Effector memory CD4-positive, alpha-beta T cell (primary cell): ENCODE measurements at regions not wholly inside any gene's neighbourhood (a gene's known extent, or its start where the extent isn't known, plus 50 kb on each side); places are given as distances from the start of the nearest gene placed in this dataset.
"Not testable (repeated sequence)": the region's sequence is repeated elsewhere in the genome, so short reads cannot be mapped to it uniquely, and the experiment has no call there.

Experiments
- DNase-seq, 3 donors: peaks; one replicate each; pipeline ENCODE4 v3.0.0-alpha.2; 2020
- H3K27ac ChIP-seq: 2 replicates; pipeline ENCODE4 v1.7.0; 2013; ENCODE audit warnings: mild to moderate bottlenecking, low read length, moderate library complexity; ENCODE audit not compliant: insufficient read depth, poor library complexity, severe bottlenecking
- H3K27me3 ChIP-seq: replicated peaks from 2 replicates; pipeline ENCODE4 v1.7.0; 2013; ENCODE audit warnings: mild to moderate bottlenecking, low read length; ENCODE audit not compliant: insufficient read depth, control insufficient read depth, poor library complexity, severe bottlenecking
- H3K36me3 ChIP-seq: 2 replicates; pipeline ENCODE4 v1.7.0; 2013; ENCODE audit warnings: mild to moderate bottlenecking, low read length, moderate library complexity; ENCODE audit not compliant: control insufficient read depth, insufficient read depth
- H3K4me1 ChIP-seq: 2 replicates; pipeline ENCODE4 v1.7.0; 2013; ENCODE audit warnings: low read length, mild to moderate bottlenecking; ENCODE audit not compliant: control insufficient read depth, insufficient read depth, poor library complexity, severe bottlenecking
- H3K4me3 ChIP-seq: 2 replicates; pipeline ENCODE4 v1.7.0; 2013; ENCODE audit warnings: low read length, low read depth, mild to moderate bottlenecking; ENCODE audit not compliant: insufficient read depth, poor library complexity, severe bottlenecking
- H3K9me3 ChIP-seq: 2 replicates; pipeline ENCODE4 v1.7.0; 2013; ENCODE audit warnings: mild to moderate bottlenecking, low read length, moderate library complexity; ENCODE audit not compliant: control insufficient read depth

DNA sequence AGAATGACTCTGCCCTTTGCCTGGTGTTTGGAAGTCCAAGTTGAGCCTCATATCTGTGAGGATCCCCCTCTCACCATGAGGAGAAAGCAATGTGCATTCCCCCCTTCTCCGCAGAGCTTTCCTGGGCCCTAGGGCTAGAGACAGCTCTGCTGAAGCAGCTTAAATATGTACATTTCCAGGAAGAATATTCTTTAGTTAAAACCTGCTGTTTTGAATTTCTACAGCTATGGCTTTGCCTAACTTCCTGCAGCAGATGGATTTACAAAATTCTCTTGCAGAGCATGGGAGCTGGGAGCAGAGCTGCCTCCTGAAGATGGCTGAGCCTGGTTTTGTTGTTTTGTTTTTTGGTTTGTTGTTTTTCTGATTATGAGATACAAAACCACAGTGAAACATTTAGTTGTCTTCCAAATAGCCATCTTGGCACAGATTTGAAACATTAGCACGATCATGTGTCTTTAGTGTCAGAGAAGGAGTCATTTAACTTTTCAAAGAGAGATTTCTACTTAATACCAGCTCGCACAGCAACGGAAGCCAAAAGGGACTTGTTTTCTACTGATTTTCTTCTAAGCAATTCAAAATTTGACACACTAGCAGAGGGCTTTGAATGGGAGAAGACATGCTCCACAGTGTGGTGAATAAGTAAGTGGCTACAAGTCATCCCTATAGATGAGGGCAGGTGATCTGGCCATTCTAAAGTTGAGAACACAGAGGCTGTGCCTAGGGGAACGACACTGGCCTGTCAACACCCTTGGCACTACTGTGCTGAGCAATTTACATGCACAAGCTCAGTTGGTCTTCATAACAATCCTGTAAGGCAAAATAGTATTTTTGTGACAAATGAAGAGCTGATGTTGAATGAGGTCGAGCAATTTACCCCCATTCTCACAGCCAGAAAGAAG, 222.6 kb downstream of the MREG start:
- Histone ChIP-seq H3K27me3 (no peaks in the 10 kb centered on the region), H3K27ac (no peak overlapping the region), H3K4me1 (no peaks in the 10 kb centered on the region), H3K9me3 (no peaks in the 10 kb centered on the region), H3K36me3 (no peaks in the 10 kb centered on the region), H3K4me3 (no peak overlapping the region)
- no peak for DNase-seq

GRCh38 chr2:215787565-215788178, 225.7 kb downstream of the MREG start:
- H3K27me3 ChIP-seq = no peaks in the 10 kb centered on the region
- no peaks in the 10 kb centered on the region for H3K4me1 ChIP-seq
- DNase-seq = no peak
- H3K36me3 ChIP-seq = no peaks in the 10 kb centered on the region
- H3K27ac ChIP-seq = no peak overlapping the region
- H3K9me3 ChIP-seq = no peaks in the 10 kb centered on the region
- H3K4me3 ChIP-seq = no peak overlapping the region

DNA sequence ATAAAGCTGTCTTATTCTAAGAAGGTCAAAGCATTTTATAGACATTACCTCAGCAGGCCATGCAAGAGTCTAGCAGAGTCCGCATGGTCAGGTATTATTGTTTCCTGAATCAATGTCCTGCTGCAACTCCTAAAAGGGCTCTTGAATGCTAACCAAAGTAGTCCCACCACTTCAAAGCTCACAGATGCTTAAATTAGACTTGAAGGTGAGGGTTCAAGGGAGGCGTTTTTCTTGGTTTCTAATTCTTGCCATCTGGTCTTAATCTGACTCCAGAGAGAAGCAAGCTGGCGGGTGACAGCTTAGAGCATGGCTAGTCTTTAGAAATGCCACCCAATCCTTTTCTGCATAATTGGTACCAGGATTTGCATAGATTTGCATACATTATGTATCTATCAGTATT, 226.3 kb downstream of the MREG start:
- no peaks in the 10 kb centered on the region for H3K27me3 ChIP-seq
- H3K27ac ChIP-seq = no peak overlapping the region
- no peaks in the 10 kb centered on the region for H3K36me3 ChIP-seq
- H3K4me3 ChIP-seq = no peak overlapping the region
- no peaks in the 10 kb centered on the region for H3K4me1 ChIP-seq
- no peak for DNase-seq
- no peaks in the 10 kb centered on the region for H3K9me3 ChIP-seq

DNA sequence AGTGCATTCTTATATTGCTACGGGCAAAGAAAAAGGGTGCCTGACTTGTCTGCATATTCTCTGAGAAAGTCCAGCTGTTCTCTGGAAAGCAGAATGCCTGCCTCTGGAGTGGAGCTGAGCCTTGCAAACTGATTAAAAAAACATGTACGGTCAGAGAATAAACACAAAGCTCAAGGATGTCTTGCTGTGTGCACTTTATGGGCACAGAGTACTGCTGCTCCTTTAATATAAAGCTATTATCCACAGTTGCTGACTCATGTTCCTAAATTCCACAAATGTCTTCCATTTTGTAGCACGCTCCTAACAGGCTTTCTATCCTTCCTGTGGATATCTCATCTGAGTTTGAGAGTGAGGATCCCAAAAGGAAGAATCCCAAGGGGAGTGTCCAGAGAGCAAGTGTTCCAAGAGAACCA, 229.0 kb downstream of the MREG start:
- Histone ChIP-seq H3K4me1 (no peaks in the 10 kb centered on the region), H3K4me3 (no peak overlapping the region), H3K27ac (no peak overlapping the region), H3K36me3 (no peaks in the 10 kb centered on the region), H3K27me3 (no peaks in the 10 kb centered on the region), H3K9me3 (no peaks in the 10 kb centered on the region)
- no peak for DNase-seq

GRCh38 chr2:215783640-215784039, 229.7 kb downstream of the MREG start:
- not testable (repeated sequence) for H3K4me1 ChIP-seq, DNase-seq, H3K9me3 ChIP-seq, H3K27me3 ChIP-seq, H3K36me3 ChIP-seq, H3K4me3 ChIP-seq, H3K27ac ChIP-seq

GRCh38 chr2:215782965-215783364, 230.4 kb downstream of the MREG start:
- Histone ChIP-seq H3K4me1 (no peaks in the 10 kb centered on the region), H3K36me3 (no peaks in the 10 kb centered on the region), H3K4me3 (no peak overlapping the region), H3K27ac (no peak overlapping the region), H3K9me3 (no peaks in the 10 kb centered on the region), H3K27me3 (no peaks in the 10 kb centered on the region)
- DNase-seq = no peak

DNA sequence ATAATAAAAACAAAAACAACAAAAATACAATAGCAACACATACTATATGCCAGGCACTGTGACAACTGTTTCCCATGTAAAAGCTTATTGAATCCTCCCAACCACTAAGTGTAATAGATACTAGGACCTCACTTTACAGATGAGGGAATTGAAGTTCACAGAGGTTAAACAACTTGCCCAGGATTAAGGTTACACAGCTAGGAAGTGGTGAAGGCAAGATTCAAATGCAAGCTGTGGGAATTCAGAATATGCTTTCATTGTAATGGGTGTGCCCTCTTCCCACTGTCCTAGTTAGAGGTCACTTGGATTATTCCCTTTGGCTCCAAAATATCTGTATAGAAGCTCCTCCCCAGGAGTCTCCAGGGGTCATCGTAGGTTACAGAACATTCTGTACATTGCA, 231.1 kb downstream of the MREG start:
- Histone ChIP-seq H3K27ac (no peak overlapping the region), H3K9me3 (no peaks in the 10 kb centered on the region), H3K27me3 (no peaks in the 10 kb centered on the region), H3K36me3 (no peaks in the 10 kb centered on the region), H3K4me1 (no peaks in the 10 kb centered on the region), H3K4me3 (no peak overlapping the region)
- no peak for DNase-seq

- DNase-seq = no peak
- Histone ChIP-seq H3K27me3 (no peaks in the 10 kb centered on the region), H3K27ac (no peak overlapping the region), H3K4me1 (no peaks in the 10 kb centered on the region), H3K36me3 (no peaks in the 10 kb centered on the region), H3K4me3 (no peak overlapping the region), H3K9me3 (no peaks in the 10 kb centered on the region)
Measured at GRCh38 chr2:215780907-215781685, 232.3 kb downstream of the MREG start.

- DNase-seq = no peak
- Histone ChIP-seq H3K4me1 (no peaks in the 10 kb centered on the region), H3K4me3 (no peak overlapping the region), H3K36me3 (no peaks in the 10 kb centered on the region), H3K9me3 (no peaks in the 10 kb centered on the region), H3K27me3 (no peaks in the 10 kb centered on the region), H3K27ac (no peak overlapping the region)
Measured at GRCh38 chr2:215780313-215780712, 233.0 kb downstream of the MREG start.

DNA sequence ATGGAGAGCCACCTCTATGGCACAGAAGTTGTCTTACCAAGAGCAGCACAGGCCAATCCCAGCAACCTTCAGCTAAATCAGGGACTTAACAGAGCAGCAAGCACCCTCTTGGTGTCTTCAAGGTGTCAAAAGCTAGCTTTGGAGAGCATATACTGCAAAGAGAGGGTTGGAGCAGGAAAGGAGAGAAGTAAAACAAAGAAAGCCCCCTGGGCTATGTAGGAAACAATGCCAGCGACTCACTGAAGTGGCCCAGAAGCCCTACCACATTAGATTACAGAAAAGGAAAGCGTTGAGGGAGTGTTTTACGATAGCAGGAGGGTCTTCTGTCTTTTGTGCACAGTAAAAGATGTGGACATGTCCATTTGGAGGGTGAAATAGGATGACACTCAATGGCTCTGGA, 233.4 kb downstream of the MREG start:
- Histone ChIP-seq H3K9me3 (no peaks in the 10 kb centered on the region), H3K27ac (no peak overlapping the region), H3K36me3 (no peaks in the 10 kb centered on the region), H3K27me3 (no peaks in the 10 kb centered on the region), H3K4me3 (no peak overlapping the region), H3K4me1 (no peaks in the 10 kb centered on the region)
- DNase-seq = no peak
